ENCODE measurements at regions not wholly inside any gene's neighbourhood (a gene's known extent, or its start where the extent isn't known, plus 50 kb on each side); places are given as distances from the start of the nearest gene placed in this dataset.

- no peak for DNase-seq (ENCODE audit: low spot score)
Observed at GRCh38 chr1:25003000-25003399, 72.9 kb upstream of the RUNX3 start.

- DNase-seq (ENCODE audit: low spot score), result no peak
Observed at GRCh38 chr1:25001125-25001915, 71.2 kb upstream of the RUNX3 start.

- DNase-seq (ENCODE audit: low spot score), result no peak
Observed at GRCh38 chr1:24999906-25000305, 69.8 kb upstream of the RUNX3 start.

GRCh38 chr1:24999426-24999825 lies 69.3 kb upstream of the RUNX3 start:
- no peak for DNase-seq (ENCODE audit: low spot score)

- no peak for DNase-seq (ENCODE audit: low spot score)
Observed at GRCh38 chr1:24998563-24999245, 68.6 kb upstream of the RUNX3 start.

GRCh38 chr1:24996983-24997893 lies 67.2 kb upstream of the RUNX3 start:
- DNase-seq (ENCODE audit: low spot score), result no peak

GRCh38 chr1:24996456-24996855 lies 66.4 kb upstream of the RUNX3 start:
- DNase-seq (ENCODE audit: low spot score), result no peak

- DNase-seq (ENCODE audit: low spot score), result no peak
Observed at GRCh38 chr1:24995661-24996060, 65.6 kb upstream of the RUNX3 start.

- DNase-seq (ENCODE audit: low spot score), result no peak
Observed at GRCh38 chr1:24995140-24995539, 65.1 kb upstream of the RUNX3 start.

GRCh38 chr1:24993871-24994580 lies 64.0 kb upstream of the RUNX3 start:
- DNase-seq (ENCODE audit: low spot score), result no peak

GRCh38 chr1:24992761-24993211 lies 62.7 kb upstream of the RUNX3 start:
- no peak for DNase-seq (ENCODE audit: low spot score)

GRCh38 chr1:24992124-24992760 lies 62.2 kb upstream of the RUNX3 start:
- DNase-seq (ENCODE audit: low spot score), result no peak

- no peak for DNase-seq (ENCODE audit: low spot score)
Observed at GRCh38 chr1:24991697-24992096, 61.6 kb upstream of the RUNX3 start.

- DNase-seq (ENCODE audit: low spot score), result no peak
Observed at GRCh38 chr1:24990779-24991641, 60.9 kb upstream of the RUNX3 start.

- no peak for DNase-seq (ENCODE audit: low spot score)
Observed at GRCh38 chr1:24990136-24990535, 60.1 kb upstream of the RUNX3 start.

- DNase-seq (ENCODE audit: low spot score), result no peak
Observed at GRCh38 chr1:24989082-24989481, 59.0 kb upstream of the RUNX3 start.

GRCh38 chr1:24988558-24988912 lies 58.5 kb upstream of the RUNX3 start:
- no peak for DNase-seq (ENCODE audit: low spot score)

- no peak for DNase-seq (ENCODE audit: low spot score)
Observed at GRCh38 chr1:24987875-24988557, 57.9 kb upstream of the RUNX3 start.

- DNase-seq (ENCODE audit: low spot score), result no peak
Observed at GRCh38 chr1:24987424-24987823, 57.3 kb upstream of the RUNX3 start.
